Neural progenitor cell (in vitro differentiated cells): ENCODE measurements at regions not wholly inside any gene's neighbourhood (a gene's known extent, or its start where the extent isn't known, plus 50 kb on each side); places are given as distances from the start of the nearest gene placed in this dataset.

Experiments used
- CTCF ChIP-seq: fragments of 200-600 bp; sonication (generic); IDR thresholded peaks from 2 replicates; pipeline ENCODE4 v1.5.1; 2017; ENCODE audit warnings: antibody characterized with exemption, mild to moderate bottlenecking
- EZH2 ChIP-seq: fragments of 200-600 bp; sonication (generic); IDR thresholded peaks from 2 replicates; pipeline ENCODE4 v1.6.1; 2017; ENCODE audit warnings: antibody characterized with exemption, mild to moderate bottlenecking, moderate library complexity

DNA sequence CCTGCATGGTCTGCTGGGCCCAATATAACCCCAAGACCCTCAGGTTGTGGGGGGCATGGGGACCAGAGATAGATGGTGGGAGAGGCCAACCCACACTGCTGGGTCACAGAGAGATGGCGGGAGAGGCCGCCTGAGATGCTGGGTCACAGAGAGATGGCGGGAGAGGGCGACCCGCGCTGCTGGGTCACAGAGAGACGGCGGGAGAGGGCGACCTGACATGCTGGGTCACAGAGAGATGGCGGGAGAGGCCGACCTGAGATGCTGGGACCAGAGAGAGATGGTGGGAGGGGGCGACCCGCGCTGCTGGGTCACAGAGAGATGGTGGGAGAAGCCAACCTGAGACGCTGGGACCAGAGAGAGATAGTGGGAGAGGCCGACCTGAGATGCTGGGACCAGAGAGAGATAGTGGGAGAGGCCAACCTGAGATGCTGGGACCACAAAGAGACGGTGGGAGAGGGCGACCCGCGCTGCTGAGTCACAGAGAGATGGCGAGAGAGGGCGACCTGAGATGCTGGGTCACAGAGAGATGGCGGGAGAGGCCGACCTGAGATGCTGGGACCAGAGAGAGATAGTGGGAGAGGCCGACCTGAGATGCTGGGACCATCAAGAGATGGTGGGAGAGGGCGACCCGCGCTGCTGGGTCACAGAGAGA, 133.2 kb downstream of the DLL1 start:
- TF ChIP-seq CTCF (no peak), EZH2 (no peak)
